ENCODE measurements at regions not wholly inside any gene's neighbourhood (a gene's known extent, or its start where the extent isn't known, plus 50 kb on each side); places are given as distances from the start of the nearest gene placed in this dataset.

GRCh38 chr16:85364323-85365040, 248.6 kb upstream of the GSE1 start:
- DNase-seq = no peak

- DNase-seq = peak; percentile 86
Observed at GRCh38 chr16:85365120-85365519, 248.0 kb upstream of the GSE1 start.

GRCh38 chr16:85366031-85366763, 246.9 kb upstream of the GSE1 start:
- DNase-seq = peak; percentile 42

GRCh38 chr16:85367485-85367884, 245.6 kb upstream of the GSE1 start:
- DNase-seq = no peak

GRCh38 chr16:85369060-85369459, 244.1 kb upstream of the GSE1 start:
- DNase-seq = no peak

GRCh38 chr16:85369741-85370528, 243.2 kb upstream of the GSE1 start:
- DNase-seq = peak; percentile 56

- no peak for DNase-seq
Observed at GRCh38 chr16:85370543-85370880, 242.6 kb upstream of the GSE1 start.

GRCh38 chr16:85370881-85371651, 242.1 kb upstream of the GSE1 start:
- peak; percentile 47 for DNase-seq

- DNase-seq = no peak
Observed at GRCh38 chr16:85371948-85372347, 241.2 kb upstream of the GSE1 start.

- no peak for DNase-seq
Observed at GRCh38 chr16:85372627-85373372, 240.3 kb upstream of the GSE1 start.

GRCh38 chr16:85373741-85374570, 239.2 kb upstream of the GSE1 start:
- no peak for DNase-seq

GRCh38 chr16:85374571-85374872, 238.6 kb upstream of the GSE1 start:
- DNase-seq = peak; percentile 28

GRCh38 chr16:85375282-85375681, 237.8 kb upstream of the GSE1 start:
- DNase-seq = no peak

GRCh38 chr16:85376292-85377095, 236.6 kb upstream of the GSE1 start:
- no peak for DNase-seq

- DNase-seq = peak; percentile 42
Observed at GRCh38 chr16:85377388-85378144, 235.6 kb upstream of the GSE1 start.

- DNase-seq = peak; percentile 55
Observed at GRCh38 chr16:85378145-85379040, 234.7 kb upstream of the GSE1 start.

GRCh38 chr16:85379041-85380001, 233.8 kb upstream of the GSE1 start:
- DNase-seq = no peak

- no peak for DNase-seq
Observed at GRCh38 chr16:85380002-85380395, 233.1 kb upstream of the GSE1 start.
